IMR-90 (cell line): ENCODE measurements at regions not wholly inside any gene's neighbourhood (a gene's known extent, or its start where the extent isn't known, plus 50 kb on each side); places are given as distances from the start of the nearest gene placed in this dataset.

Experiments used
- ATAC-seq: fragments of 200-7000 bp; cut with Tn5 transposase; 2 replicates; pipeline ENCODE4 v1.9.1; 2020; ENCODE audit warnings: low read depth, mild to moderate bottlenecking, moderate library complexity
- BruUV-seq: library from RNA; stranded (reverse); fragments of 400-500 nt; replicated peaks from 2 replicates; lab custom pipeline; 2021; lab: Mats Ljungman, UMichigan
- CTCF ChIA-PET: fragments of 300-600 bp; formaldehyde crosslinking; extraction: SDS; loops from one replicate; lab custom pipeline; 2021; ENCODE audit warnings: antibody characterized with exemption; lab: Yijun Ruan, JAX
- POLR2A ChIA-PET: fragments of 300-600 bp; sonication (Branson Sonifier 250); formaldehyde crosslinking; loops from one replicate; lab custom pipeline; 2022; ENCODE audit warnings: antibody characterized with exemption; ENCODE audit not compliant: unreplicated experiment; lab: Charles Lee
- DNase-seq: peaks from one replicate; pipeline ENCODE4 v3.0.0; 2013
- H2AFZ ChIP-seq: replicated peaks from 2 replicates; pipeline ENCODE3; 2013; ENCODE audit warnings: low read length, mild to moderate bottlenecking; ENCODE audit not compliant: poor library complexity
- H2AK5ac ChIP-seq: 2 replicates; pipeline ENCODE4 v1.6.1; 2013; ENCODE audit warnings: low read depth, low read length, inconsistent platforms
- H2AK9ac ChIP-seq: replicated peaks from 2 replicates; pipeline ENCODE3; 2013; ENCODE audit warnings: mild to moderate bottlenecking, low read depth, low read length, moderate library complexity; ENCODE audit not compliant: poor library complexity
- H2BK120ac ChIP-seq: 2 replicates; pipeline ENCODE4 v1.6.1; 2013; ENCODE audit warnings: low read depth, low read length, inconsistent platforms
- H2BK15ac ChIP-seq: 3 replicates; pipeline ENCODE4 v1.6.1; 2013; ENCODE audit warnings: low read depth, low read length, inconsistent platforms
- H2BK20ac ChIP-seq: 2 replicates; pipeline ENCODE4 v1.6.1; 2013; ENCODE audit warnings: low read depth, mild to moderate bottlenecking, inconsistent platforms, low read length, moderate library complexity
- H2BK5ac ChIP-seq: 2 replicates; pipeline ENCODE4 v1.6.1; 2013; ENCODE audit warnings: mild to moderate bottlenecking, low read depth, low read length, inconsistent platforms; ENCODE audit not compliant: poor library complexity, severe bottlenecking
- H3K14ac ChIP-seq: replicated peaks from 2 replicates; pipeline ENCODE4 v1.6.1; 2013; ENCODE audit warnings: low read depth, low read length, inconsistent platforms
- H3K18ac ChIP-seq: 2 replicates; pipeline ENCODE4 v1.6.1; 2013; ENCODE audit warnings: low read depth, low read length, control low read depth
- H3K23ac ChIP-seq: 2 replicates; pipeline ENCODE4 v1.6.1; 2013; ENCODE audit warnings: low read depth, low read length, inconsistent platforms
- H3K27ac ChIP-seq: 2 replicates; pipeline ENCODE4 v1.5.1; 2013; ENCODE audit warnings: mild to moderate bottlenecking, control low read depth, low read length; ENCODE audit not compliant: insufficient read depth
- H3K27me3 ChIP-seq: 2 replicates; pipeline ENCODE4 v1.6.1; 2013; ENCODE audit warnings: low read length; ENCODE audit not compliant: control insufficient read depth, insufficient read depth
- H3K36me3 ChIP-seq: 2 replicates; pipeline ENCODE4 v1.6.1; 2013; ENCODE audit warnings: low read length, mixed read lengths; ENCODE audit not compliant: control insufficient read depth, insufficient read depth
- H3K4ac ChIP-seq: 2 replicates; pipeline ENCODE4 v1.6.1; 2013; ENCODE audit warnings: low read depth, low read length, inconsistent platforms
- H3K4me1 ChIP-seq: 2 replicates; pipeline ENCODE4 v1.6.1; 2013; ENCODE audit warnings: low read length, mixed read lengths; ENCODE audit not compliant: control insufficient read depth, insufficient read depth
- H3K4me2 ChIP-seq: 2 replicates; pipeline ENCODE4 v1.6.1; 2013; ENCODE audit warnings: low read depth, mild to moderate bottlenecking, control low read depth, low read length, moderate library complexity
- H3K4me3 ChIP-seq: 2 replicates; pipeline ENCODE4 v1.5.1; 2013; ENCODE audit warnings: low read depth, mild to moderate bottlenecking, control low read depth, low read length, moderate library complexity; ENCODE audit not compliant: insufficient read depth
- H3K56ac ChIP-seq: 2 replicates; pipeline ENCODE4 v1.6.1; 2013; ENCODE audit warnings: low read length, inconsistent platforms; ENCODE audit not compliant: insufficient read depth; ENCODE audit errors: extremely low read depth
- H3K79me1 ChIP-seq, 2 experiments: 2 replicates each; pipeline ENCODE4 v1.6.1; 2013; ENCODE audit warnings: low read length in 2 of 2, inconsistent platforms in 1 of 2, low read depth in 1 of 2
- H3K9ac ChIP-seq: 2 replicates; pipeline ENCODE4 v1.6.1; 2013; ENCODE audit warnings: low read depth, low read length, control low read depth
- H3K9me1 ChIP-seq: 2 replicates; pipeline ENCODE4 v1.6.1; 2013; ENCODE audit warnings: low read length, inconsistent platforms; ENCODE audit not compliant: insufficient read depth
- H3K9me3 ChIP-seq: 2 replicates; pipeline ENCODE4 v1.6.1; 2013; ENCODE audit warnings: low read length; ENCODE audit not compliant: control insufficient read depth, insufficient read depth
- H4K20me1 ChIP-seq: 2 replicates; pipeline ENCODE4 v1.6.1; 2013; ENCODE audit warnings: low read length, inconsistent platforms; ENCODE audit not compliant: insufficient read depth
- H4K5ac ChIP-seq: 2 replicates; pipeline ENCODE4 v1.6.1; 2013; ENCODE audit warnings: mild to moderate bottlenecking, low read depth, low read length, control low read depth
- H4K8ac ChIP-seq, 2 experiments: 2 replicates each; pipeline ENCODE4 v1.6.1; 2013; ENCODE audit warnings: low read depth in 2 of 2, low read length in 2 of 2, control low read depth in 1 of 2, inconsistent platforms in 1 of 2
- H4K91ac ChIP-seq: 2 replicates; pipeline ENCODE4 v1.6.1; 2013; ENCODE audit warnings: low read depth, low read length, inconsistent platforms; ENCODE audit not compliant: insufficient read depth
- BHLHE40 ChIP-seq: fragments of 150-350 bp; IDR thresholded peaks from 2 replicates; pipeline ENCODE4 v1.6.1; 2016; ENCODE audit warnings: mild to moderate bottlenecking, low read depth, low read length
- CEBPB ChIP-seq: IDR thresholded peaks from 2 replicates; pipeline ENCODE4 v1.6.1; 2012; ENCODE audit warnings: low read depth, low read length, improper control_type of control experiment
- CHD1 ChIP-seq: IDR thresholded peaks from 2 replicates; pipeline ENCODE4 v1.6.1; 2012; ENCODE audit warnings: low read depth, low read length, improper control_type of control experiment
- FOS ChIP-seq: fragments of 150-350 bp; IDR thresholded peaks from 2 replicates; pipeline ENCODE4 v1.6.1; 2016; ENCODE audit warnings: low read depth, low read length
- MAFK ChIP-seq: IDR thresholded peaks from 2 replicates; pipeline ENCODE4 v1.6.1; 2012; ENCODE audit warnings: low read depth, low read length, improper control_type of control experiment
- MAZ ChIP-seq: IDR thresholded peaks from 2 replicates; pipeline ENCODE4 v1.6.1; 2012; ENCODE audit warnings: low read depth, mild to moderate bottlenecking, low read length, improper control_type of control experiment, moderate library complexity, borderline replicate concordance
- MXI1 ChIP-seq: IDR thresholded peaks from 2 replicates; pipeline ENCODE4 v1.6.1; 2012; ENCODE audit warnings: low read depth, mild to moderate bottlenecking, low read length, moderate library complexity, borderline replicate concordance
- NFE2L2 ChIP-seq: fragments of 150-350 bp; IDR thresholded peaks from 2 replicates; pipeline ENCODE4 v1.6.1; 2016; ENCODE audit warnings: low read depth, mild to moderate bottlenecking, low read length
- POLR2A ChIP-seq: IDR thresholded peaks from 2 replicates; pipeline ENCODE4 v1.6.1; 2012; ENCODE audit warnings: mild to moderate bottlenecking, low read depth, low read length
- RAD21 ChIP-seq: IDR thresholded peaks from 2 replicates; pipeline ENCODE4 v1.6.1; 2012; ENCODE audit warnings: low read length, improper control_type of control experiment
- RCOR1 ChIP-seq: IDR thresholded peaks from 2 replicates; pipeline ENCODE4 v1.6.1; 2012; ENCODE audit warnings: mild to moderate bottlenecking, low read length, improper control_type of control experiment; ENCODE audit not compliant: insufficient replicate concordance
- RFX5 ChIP-seq: IDR thresholded peaks from 2 replicates; pipeline ENCODE4 v1.8.0; 2012; ENCODE audit warnings: low read depth, mild to moderate bottlenecking, low read length, moderate library complexity
- SMC3 ChIP-seq: fragments of 150-350 bp; IDR thresholded peaks from 2 replicates; pipeline ENCODE4 v1.6.1; 2016; ENCODE audit warnings: low read depth, mild to moderate bottlenecking, antibody characterized with exemption, low read length, moderate library complexity
- WGBS, 2 experiments: methylation state at CpG; one replicate each; pipeline versions ENCODE4 v1.1.5 to v1.1.7; 2013; ENCODE audit warnings: missing lambda C conversion rate in 2 of 2; ENCODE audit not compliant: insufficient read length in 1 of 2; ENCODE audit errors: extremely low coverage in 2 of 2; 5-methylcytosine and 5-hydroxymethylcytosine counted together
- dilution Hi-C: fragments of 300-500 bp; cut with HindIII; formaldehyde crosslinking; loops from one replicate; pipeline ENCODE4 v1.14.3; 2018; ENCODE audit warnings: low sequenced_read_pairs; ENCODE audit not compliant: unreplicated experiment
- in situ Hi-C: fragments of 300-500 bp; cut with MboI; formaldehyde crosslinking; loops from 3 replicates; pipeline ENCODE4 v1.14.3; 2019; ENCODE audit warnings: low sequenced_read_pairs, inconsistent platforms, mixed read lengths
- intact Hi-C: fragments of 100-400 bp; cut with micrococcal nuclease; formaldehyde crosslinking; loops from 2 replicates; pipeline ENCODE4 v1.10.0; 2022
- TF ChIP-seq, protein P1 (sequence below): conservative IDR thresholded peaks from 2 replicates; pipeline ENCODE4 v1.5.1; 2012; ENCODE audit warnings: mild to moderate bottlenecking, low read depth, low read length, improper control_type of control experiment
- TF ChIP-seq, protein P2 (sequence below): fragments of 150-350 bp; IDR thresholded peaks from 2 replicates; pipeline ENCODE4 v1.6.1; 2016; ENCODE audit warnings: low read depth, mild to moderate bottlenecking, low read length, moderate library complexity, borderline replicate concordance
- TF ChIP-seq, protein P3 (sequence below): fragments of 150-350 bp; IDR thresholded peaks from 2 replicates; pipeline ENCODE4 v1.6.1; 2017; ENCODE audit warnings: mild to moderate bottlenecking, antibody characterized with exemption, low read length, low read depth

DNA sequence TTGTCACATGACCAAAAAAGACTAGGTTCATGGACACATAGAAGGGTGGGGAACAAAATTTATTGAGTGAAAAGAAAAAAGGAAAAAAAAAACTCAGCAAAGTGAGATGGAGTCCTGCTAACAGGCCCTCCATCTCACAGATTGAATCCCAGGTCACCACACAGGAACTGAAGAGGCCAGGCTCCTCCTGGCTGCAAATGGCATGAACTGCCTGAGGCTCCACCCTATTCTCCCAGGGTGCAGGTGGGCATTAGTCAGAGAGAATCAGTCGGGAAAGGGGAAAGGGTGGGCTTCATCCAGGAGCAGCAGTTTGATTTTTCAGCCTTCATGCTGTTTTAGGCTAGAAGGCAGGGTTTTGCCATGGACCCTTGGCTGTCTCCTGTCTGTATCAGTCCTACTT, 128.5 kb upstream of the GRID2 start:
- no peak overlapping the region for H2BK120ac ChIP-seq
- ATAC-seq (no peak), DNase-seq (no peak)
- ChIA-PET POLR2A (no interaction called here), CTCF (no interaction called here)
- no peak overlapping the region for H3K4ac ChIP-seq
- H3K36me3 ChIP-seq, result no peaks in the 10 kb centered on the region
- no peak overlapping the region for H3K14ac ChIP-seq
- in situ Hi-C loops (no loop called here), intact Hi-C loops (no loop called here), dilution Hi-C loops (no loop called here)
- H3K23ac ChIP-seq, result no peak overlapping the region
- no peak overlapping the region for H3K9ac ChIP-seq
- H2AK5ac ChIP-seq, result no peak overlapping the region
- no peak overlapping the region for H2AFZ ChIP-seq
- H4K20me1 ChIP-seq, result no peaks in the 10 kb centered on the region
- H3K4me1 ChIP-seq, result no peaks in the 10 kb centered on the region
- no peak overlapping the region for H2BK20ac ChIP-seq
- no peak overlapping the region for H3K4me2 ChIP-seq
- H3K18ac ChIP-seq, result no peak overlapping the region
- no peak for TF ChIP-seq RAD21
- no peak for TF ChIP-seq NFE2L2
- no peak for TF ChIP-seq MAFK
- no peak for TF ChIP-seq RFX5
- TF ChIP-seq RCOR1, result no peak
- TF ChIP-seq CEBPB, result no peak
- no peak for TF ChIP-seq MAZ
- no peak for TF ChIP-seq POLR2A
- TF ChIP-seq BHLHE40, result no peak
- no peak for TF ChIP-seq SMC3
- TF ChIP-seq, protein P1, sequence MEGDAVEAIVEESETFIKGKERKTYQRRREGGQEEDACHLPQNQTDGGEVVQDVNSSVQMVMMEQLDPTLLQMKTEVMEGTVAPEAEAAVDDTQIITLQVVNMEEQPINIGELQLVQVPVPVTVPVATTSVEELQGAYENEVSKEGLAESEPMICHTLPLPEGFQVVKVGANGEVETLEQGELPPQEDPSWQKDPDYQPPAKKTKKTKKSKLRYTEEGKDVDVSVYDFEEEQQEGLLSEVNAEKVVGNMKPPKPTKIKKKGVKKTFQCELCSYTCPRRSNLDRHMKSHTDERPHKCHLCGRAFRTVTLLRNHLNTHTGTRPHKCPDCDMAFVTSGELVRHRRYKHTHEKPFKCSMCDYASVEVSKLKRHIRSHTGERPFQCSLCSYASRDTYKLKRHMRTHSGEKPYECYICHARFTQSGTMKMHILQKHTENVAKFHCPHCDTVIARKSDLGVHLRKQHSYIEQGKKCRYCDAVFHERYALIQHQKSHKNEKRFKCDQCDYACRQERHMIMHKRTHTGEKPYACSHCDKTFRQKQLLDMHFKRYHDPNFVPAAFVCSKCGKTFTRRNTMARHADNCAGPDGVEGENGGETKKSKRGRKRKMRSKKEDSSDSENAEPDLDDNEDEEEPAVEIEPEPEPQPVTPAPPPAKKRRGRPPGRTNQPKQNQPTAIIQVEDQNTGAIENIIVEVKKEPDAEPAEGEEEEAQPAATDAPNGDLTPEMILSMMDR, result no peak
- TF ChIP-seq MXI1, result no peak
- TF ChIP-seq FOS, result no peak
- TF ChIP-seq CHD1, result no peak
- TF ChIP-seq, protein P2, sequence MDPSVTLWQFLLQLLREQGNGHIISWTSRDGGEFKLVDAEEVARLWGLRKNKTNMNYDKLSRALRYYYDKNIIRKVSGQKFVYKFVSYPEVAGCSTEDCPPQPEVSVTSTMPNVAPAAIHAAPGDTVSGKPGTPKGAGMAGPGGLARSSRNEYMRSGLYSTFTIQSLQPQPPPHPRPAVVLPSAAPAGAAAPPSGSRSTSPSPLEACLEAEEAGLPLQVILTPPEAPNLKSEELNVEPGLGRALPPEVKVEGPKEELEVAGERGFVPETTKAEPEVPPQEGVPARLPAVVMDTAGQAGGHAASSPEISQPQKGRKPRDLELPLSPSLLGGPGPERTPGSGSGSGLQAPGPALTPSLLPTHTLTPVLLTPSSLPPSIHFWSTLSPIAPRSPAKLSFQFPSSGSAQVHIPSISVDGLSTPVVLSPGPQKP, result no peak
- TF ChIP-seq, protein P3, sequence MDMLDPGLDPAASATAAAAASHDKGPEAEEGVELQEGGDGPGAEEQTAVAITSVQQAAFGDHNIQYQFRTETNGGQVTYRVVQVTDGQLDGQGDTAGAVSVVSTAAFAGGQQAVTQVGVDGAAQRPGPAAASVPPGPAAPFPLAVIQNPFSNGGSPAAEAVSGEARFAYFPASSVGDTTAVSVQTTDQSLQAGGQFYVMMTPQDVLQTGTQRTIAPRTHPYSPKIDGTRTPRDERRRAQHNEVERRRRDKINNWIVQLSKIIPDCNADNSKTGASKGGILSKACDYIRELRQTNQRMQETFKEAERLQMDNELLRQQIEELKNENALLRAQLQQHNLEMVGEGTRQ, result no peak
- H3K9me3 ChIP-seq, result no peaks in the 10 kb centered on the region
- no peak overlapping the region for H3K56ac ChIP-seq
- H3K4me3 ChIP-seq, result no peak overlapping the region
- BruUV-seq, result no TSS peak
- H2AK9ac ChIP-seq, result no peak overlapping the region
- H4K8ac ChIP-seq, result no peak overlapping the region
- H2BK5ac ChIP-seq, result no peak overlapping the region
- H3K27me3 ChIP-seq, result no peaks in the 10 kb centered on the region; the same call in 1 of the 2 replicates
- no peak overlapping the region for H2BK15ac ChIP-seq
- no peaks in the 10 kb centered on the region for H3K79me1 ChIP-seq
- WGBS, 2 experiments, result 40% methylated on average over 1 of the region's 1 CpG; no CpG with 5 or more reads in 1 of the 2 experiments
- H4K91ac ChIP-seq, result no peak overlapping the region
- no peak overlapping the region for H4K5ac ChIP-seq
- no peak overlapping the region for H3K27ac ChIP-seq
- H3K9me1 ChIP-seq, result no peaks in the 10 kb centered on the region
